Activated CD4-positive, alpha-beta T cell treated with anti-CD3 and anti-CD28 coated beads for 36 hours (primary cell): ENCODE measurements at regions not wholly inside any gene's neighbourhood (a gene's known extent, or its start where the extent isn't known, plus 50 kb on each side); places are given as distances from the start of the nearest gene placed in this dataset.

Source experiments
- ATAC-seq: fragments of 200-7000 bp; cut with Tn5 transposase; one replicate; pipeline ENCODE4 v1.10.0; 2021; ENCODE audit warnings: mild to moderate bottlenecking, moderate library complexity
- CTCF ChIA-PET: fragments of 350-600 bp; sonication (Branson Sonifier 250); formaldehyde crosslinking; loops from one replicate; lab custom pipeline; 2021; ENCODE audit warnings: antibody characterized with exemption; lab: Charles Lee
- POLR2A ChIA-PET: fragments of 350-600 bp; sonication (Branson Sonifier 250); formaldehyde crosslinking; loops from one replicate; lab custom pipeline; 2021; ENCODE audit warnings: antibody characterized with exemption, inconsistent platforms; lab: Charles Lee
- DNase-seq: peaks from one replicate; pipeline ENCODE4 v3.0.0-alpha.2; 2020
- H3K27ac Mint-ChIP-seq: one replicate; pipeline ENCODE4 v1.8.0; 2021; ENCODE audit warnings: mixed read lengths
- H3K27me3 Mint-ChIP-seq: one replicate; pipeline ENCODE4 v1.8.0; 2021; ENCODE audit warnings: mixed read lengths
- H3K36me3 Mint-ChIP-seq: one replicate; pipeline ENCODE4 v1.8.0; 2021; ENCODE audit warnings: low read depth, mixed read lengths
- H3K4me1 Mint-ChIP-seq: one replicate; pipeline ENCODE4 v1.8.0; 2021; ENCODE audit warnings: mixed read lengths
- H3K4me3 Mint-ChIP-seq: one replicate; pipeline ENCODE4 v1.8.0; 2021; ENCODE audit warnings: mild to moderate bottlenecking, moderate library complexity, mixed read lengths
- H3K9me3 Mint-ChIP-seq: one replicate; pipeline ENCODE4 v1.8.0; 2021; ENCODE audit warnings: low read depth, mixed read lengths
- intact Hi-C, 2 experiments: fragments of 100-400 bp; cut with DNase I in 1 of 2; cut with micrococcal nuclease in 1 of 2; formaldehyde crosslinking; loops; one replicate each; pipeline versions ENCODE4 v1.14.2 to v1.15.1; 2022 to 2024; cut with DNase I, micrococcal nuclease

DNA sequence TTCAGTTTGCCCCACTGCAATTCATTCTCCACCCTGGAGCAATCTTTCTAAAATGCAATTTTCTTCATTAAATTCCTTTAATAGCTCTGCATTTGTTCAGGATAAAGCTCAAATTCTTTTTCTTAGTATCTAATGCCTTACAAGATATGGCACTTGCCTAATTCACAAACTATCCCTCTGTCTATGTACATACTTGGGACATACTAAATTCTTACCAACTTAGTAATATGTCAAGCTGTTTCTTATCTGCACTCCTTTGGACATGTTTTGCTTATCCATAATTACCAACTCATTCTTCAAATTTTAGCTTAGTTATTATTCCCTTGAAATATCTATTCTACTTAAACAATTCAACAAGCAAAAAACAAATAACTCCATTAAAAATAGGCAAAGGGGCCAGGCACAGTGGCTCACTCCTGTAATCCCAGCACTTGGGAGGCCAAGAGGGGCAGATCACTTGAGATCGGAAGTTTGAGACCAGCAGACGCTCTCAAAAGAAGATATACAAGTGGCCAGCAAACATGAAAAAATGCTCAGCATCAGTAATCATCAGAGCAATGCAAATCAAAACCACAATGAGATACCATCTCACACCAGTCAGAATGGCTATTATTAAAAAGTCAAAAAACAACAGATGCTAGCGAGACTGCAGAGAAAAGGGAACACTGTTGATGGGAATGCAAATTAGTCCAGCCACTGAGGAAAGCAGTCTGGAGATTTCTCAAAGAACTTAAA is 96.9 kb downstream of the FAM76B start:
- Mint-ChIP-seq H3K27me3 (no peaks in the 10 kb centered on the region), H3K36me3 (peaks cover 22% of the 10 kb centered on the region), H3K4me3 (no peak overlapping the region), H3K27ac (no peak overlapping the region), H3K9me3 (peaks cover 9% of the 10 kb centered on the region), H3K4me1 (peaks cover 21% of the 10 kb centered on the region)
- POLR2A ChIA-PET = no interaction called here
- ATAC-seq (no peak), DNase-seq (no peak)
- CTCF ChIA-PET = interaction anchor here (0.8 to 5.2 kb wide), 3 partner anchors 12 to 531 kb away, joined by 3 to 41 read pairs (median 3); no protein-coding TSS in a partner anchor
- intact Hi-C loops = no loop called here

DNA sequence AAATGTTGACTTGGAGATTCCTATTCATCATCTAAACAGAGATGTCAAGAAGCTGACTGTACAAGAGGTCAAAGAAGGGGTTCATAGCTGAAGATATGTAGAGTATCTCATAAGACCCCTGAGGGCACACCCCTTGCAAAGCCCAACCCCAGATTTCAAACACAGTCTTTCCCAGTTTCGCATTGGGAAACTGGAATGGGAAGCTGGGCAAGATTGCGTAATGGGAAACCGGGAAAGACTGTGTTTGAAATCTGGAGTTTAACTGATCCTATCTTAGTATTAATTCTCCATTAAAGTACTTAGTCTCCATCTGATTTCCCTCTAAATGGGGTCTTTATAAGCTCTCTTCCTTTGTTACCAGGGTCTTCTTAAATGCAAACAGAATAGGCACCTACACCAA is 99.5 kb downstream of the FAM76B start:
- no peaks in the 10 kb centered on the region for H3K27me3 Mint-ChIP-seq
- H3K36me3 Mint-ChIP-seq = peaks cover 9% of the 10 kb centered on the region
- peaks cover 9% of the 10 kb centered on the region for H3K9me3 Mint-ChIP-seq
- CTCF ChIA-PET = interaction anchor here (0.8 to 1.1 kb wide), 3 partner anchors 10 to 25 kb away, joined by 3 to 7 read pairs (median 4); no protein-coding TSS in a partner anchor
- peaks cover 14% of the 10 kb centered on the region for H3K4me1 Mint-ChIP-seq
- H3K4me3 Mint-ChIP-seq = no peak overlapping the region
- DNase-seq (no peak), ATAC-seq (no peak)
- intact Hi-C loops = no loop called here
- POLR2A ChIA-PET = interaction anchor here (0.6 kb wide), 1 partner anchor 765 kb away, joined by 3 read pairs; no protein-coding TSS in a partner anchor
- no peak overlapping the region for H3K27ac Mint-ChIP-seq

DNA sequence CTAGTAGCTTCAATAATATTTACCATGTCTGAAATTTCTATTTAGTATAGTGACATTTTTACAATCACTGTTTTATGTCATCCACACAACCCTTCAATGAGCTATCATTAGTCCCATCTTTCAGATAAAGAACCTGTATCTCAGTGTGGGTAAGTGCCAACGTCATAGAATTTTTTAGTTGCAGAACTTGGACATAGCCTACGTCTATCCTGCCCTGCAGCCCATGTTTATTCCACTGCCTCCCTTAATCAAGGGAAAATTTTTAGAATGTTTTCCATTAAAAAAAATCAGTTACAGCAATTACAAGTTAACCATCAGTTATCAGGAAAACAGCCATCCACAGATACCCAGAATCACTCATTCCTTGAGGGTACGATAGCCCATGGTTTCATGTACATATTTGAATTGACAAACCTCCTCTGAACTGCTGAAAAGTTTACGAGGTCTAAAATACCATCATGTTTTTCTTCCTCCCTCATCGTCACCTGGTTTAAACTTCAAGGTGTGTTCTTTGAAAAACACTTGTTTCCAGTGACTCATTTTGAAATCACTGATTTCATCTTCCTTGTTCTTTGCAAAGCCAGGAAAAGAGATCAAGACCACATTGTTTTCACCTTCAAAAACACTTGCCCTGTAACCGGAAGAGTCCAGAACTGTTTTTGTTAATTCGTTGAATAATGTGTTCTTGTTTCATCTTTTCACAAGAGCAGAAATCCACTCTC is 100.9 kb downstream of the FAM76B start:
- ChIA-PET CTCF (interaction anchor here (0.7 to 1.2 kb wide), 4 partner anchors 9 to 156 kb away, joined by 3 to 7 read pairs (median 4); no protein-coding TSS in a partner anchor), POLR2A (no interaction called here)
- intact Hi-C loops = loop anchor here (1.0 to 10.0 kb wide), 5 partner anchors 11 to 506 kb away; no protein-coding TSS in a partner anchor
- Mint-ChIP-seq H3K9me3 (no peaks in the 10 kb centered on the region), H3K27ac (no peak overlapping the region), H3K4me1 (peaks cover 25% of the 10 kb centered on the region), H3K27me3 (no peaks in the 10 kb centered on the region), H3K4me3 (peak overlapping the region; percentile 9), H3K36me3 (peaks cover 4% of the 10 kb centered on the region)
- ATAC-seq (peak; percentile 77), DNase-seq (no peak)

DNA sequence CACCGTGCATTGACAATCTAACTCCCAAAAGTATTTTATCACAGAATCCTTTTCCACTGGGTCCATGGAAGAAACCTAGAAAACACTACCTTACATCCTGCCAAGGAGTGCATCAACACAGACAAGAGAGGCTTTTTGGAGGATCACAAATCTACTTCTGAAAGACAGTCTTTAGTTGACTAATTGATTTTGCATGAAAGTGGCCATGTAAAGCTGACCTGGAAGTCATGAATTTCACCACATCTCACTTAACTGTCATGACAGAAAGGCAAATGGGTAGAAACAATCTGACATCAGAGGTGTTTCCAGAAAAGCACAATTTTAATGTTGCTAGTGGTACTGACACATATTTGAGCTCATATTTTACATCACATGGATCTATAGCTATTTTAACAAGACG is 101.6 kb downstream of the FAM76B start:
- DNase-seq (no peak), ATAC-seq (no peak)
- Mint-ChIP-seq H3K4me1 (peaks cover 31% of the 10 kb centered on the region), H3K9me3 (no peaks in the 10 kb centered on the region), H3K36me3 (peaks cover 4% of the 10 kb centered on the region), H3K4me3 (no peak overlapping the region), H3K27me3 (no peaks in the 10 kb centered on the region), H3K27ac (no peak overlapping the region)
- POLR2A ChIA-PET = no interaction called here
- CTCF ChIA-PET = interaction anchor here (0.7 to 1.2 kb wide), 4 partner anchors 8 to 155 kb away, joined by 3 to 7 read pairs (median 4); no protein-coding TSS in a partner anchor
- intact Hi-C loops = loop anchor here (1.0 to 10.0 kb wide), 5 partner anchors 11 to 507 kb away; no protein-coding TSS in a partner anchor

DNA sequence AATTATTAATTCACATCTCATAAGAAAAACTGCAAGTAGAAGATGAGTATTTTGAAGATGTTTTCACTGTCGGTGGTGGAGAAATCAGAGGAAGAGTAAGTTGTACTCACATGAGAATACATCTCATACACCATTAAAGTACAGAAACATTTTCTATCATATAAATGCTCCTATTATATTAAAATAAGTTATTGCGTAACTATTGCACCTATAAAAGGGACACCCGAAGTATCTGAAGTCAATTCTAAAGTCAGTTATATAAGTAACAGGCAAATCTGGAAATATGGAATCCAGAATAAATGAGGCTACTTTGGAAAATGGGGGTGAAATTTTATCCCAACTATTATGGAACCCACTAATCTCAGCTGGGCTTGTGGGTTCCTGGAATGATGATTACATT is 103.3 kb downstream of the FAM76B start:
- POLR2A ChIA-PET = no interaction called here
- CTCF ChIA-PET = interaction anchor here (0.6 to 1.3 kb wide), 2 partner anchors 15 to 19 kb away, joined by 3 to 5 read pairs; no protein-coding TSS in a partner anchor
- Mint-ChIP-seq H3K4me1 (peaks cover 49% of the 10 kb centered on the region), H3K27me3 (no peaks in the 10 kb centered on the region), H3K27ac (no peak overlapping the region), H3K36me3 (no peaks in the 10 kb centered on the region), H3K4me3 (no peak overlapping the region), H3K9me3 (no peaks in the 10 kb centered on the region)
- intact Hi-C loops = loop anchor here in 1 of 2 experiments (10.0 kb wide), 2 partner anchors 389 to 509 kb away; no protein-coding TSS in a partner anchor
- ATAC-seq = no peak
- no peak for DNase-seq

DNA sequence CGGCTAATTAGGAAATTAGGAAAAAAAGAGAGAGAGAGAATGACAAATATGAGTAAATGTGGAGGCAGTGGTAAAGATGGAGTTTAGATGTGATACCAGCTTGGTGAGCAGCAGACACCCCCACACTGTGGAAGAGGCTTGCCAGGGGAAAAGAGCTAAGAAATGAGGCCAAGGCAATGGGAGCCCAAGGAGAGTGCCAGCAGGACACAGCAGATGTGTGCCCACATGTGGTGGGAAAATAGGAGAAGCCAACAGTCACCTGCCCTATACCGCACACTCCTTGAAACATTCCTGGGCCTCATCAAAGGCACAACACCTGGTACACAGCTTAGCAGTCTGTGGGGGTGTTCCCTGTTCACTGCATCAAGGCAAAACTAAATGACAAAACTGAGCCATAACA is 104.9 kb downstream of the FAM76B start:
- H3K36me3 Mint-ChIP-seq = no peaks in the 10 kb centered on the region
- DNase-seq (peak; percentile 32), ATAC-seq (peak; percentile 24)
- intact Hi-C loops = loop anchor here (5.0 to 10.0 kb wide), 3 partner anchors 33 to 510 kb away; no protein-coding TSS in a partner anchor
- ChIA-PET CTCF (interaction anchor here (1.8 kb wide), 1 partner anchor 21 kb away, joined by 10 read pairs; no protein-coding TSS in a partner anchor), POLR2A (interaction anchor here (0.8 kb wide), 1 partner anchor 128 kb away, joined by 3 read pairs; no protein-coding TSS in a partner anchor)
- H3K9me3 Mint-ChIP-seq = no peaks in the 10 kb centered on the region
- H3K4me3 Mint-ChIP-seq = no peak overlapping the region
- no peaks in the 10 kb centered on the region for H3K27me3 Mint-ChIP-seq
- peak overlapping the region; percentile 45 for H3K27ac Mint-ChIP-seq
- peaks cover 64% of the 10 kb centered on the region for H3K4me1 Mint-ChIP-seq

DNA sequence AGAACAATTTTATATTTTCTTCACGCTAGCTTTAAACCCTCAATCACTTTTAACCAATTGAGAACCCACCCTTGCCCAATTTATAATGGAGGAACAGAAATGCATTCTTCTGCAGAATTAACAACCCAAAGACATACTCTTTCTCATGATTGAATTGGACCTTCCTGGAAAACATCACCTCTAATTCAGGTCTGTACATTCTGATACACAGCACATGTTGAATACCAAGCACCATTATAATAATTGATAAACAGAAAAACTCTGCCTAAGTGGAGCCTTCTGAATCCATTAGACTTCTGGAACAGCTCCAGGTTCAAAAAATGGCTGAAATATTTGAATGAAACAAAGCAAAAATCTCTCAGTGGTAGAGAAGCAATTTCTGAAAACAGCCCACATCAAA is 105.4 kb downstream of the FAM76B start:
- H3K27ac Mint-ChIP-seq = peak overlapping the region; percentile 45
- no peak overlapping the region for H3K4me3 Mint-ChIP-seq
- DNase-seq = no peak
- peaks cover 68% of the 10 kb centered on the region for H3K4me1 Mint-ChIP-seq
- ATAC-seq = no peak
- intact Hi-C loops = loop anchor here (5.0 to 10.0 kb wide), 3 partner anchors 33 to 511 kb away; no protein-coding TSS in a partner anchor
- CTCF ChIA-PET = interaction anchor here (1.8 kb wide), 1 partner anchor 22 kb away, joined by 10 read pairs; no protein-coding TSS in a partner anchor
- no peaks in the 10 kb centered on the region for H3K9me3 Mint-ChIP-seq
- no peaks in the 10 kb centered on the region for H3K36me3 Mint-ChIP-seq
- no peaks in the 10 kb centered on the region for H3K27me3 Mint-ChIP-seq
- POLR2A ChIA-PET = interaction anchor here (0.6 kb wide), 1 partner anchor 77 kb away, joined by 3 read pairs; no protein-coding TSS in a partner anchor

DNA sequence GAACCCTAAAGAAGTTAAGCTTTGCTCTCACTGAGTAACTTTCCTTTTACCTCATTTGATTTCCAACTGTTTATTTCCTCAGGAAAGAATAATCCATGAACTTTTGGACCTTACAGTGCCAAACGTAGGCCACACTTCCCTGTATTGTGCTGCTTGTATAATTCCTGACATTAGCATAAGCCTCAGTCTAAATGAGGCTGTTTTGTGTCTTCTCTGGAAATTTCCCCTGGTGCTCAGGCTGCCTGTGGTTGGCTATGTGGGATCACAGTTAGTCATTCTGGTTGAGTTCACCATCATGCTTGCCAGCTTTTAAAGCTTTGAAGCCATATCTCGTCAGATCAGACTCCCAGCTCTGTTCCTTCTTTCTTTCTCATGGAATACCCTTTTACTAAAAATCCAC is 107.0 kb downstream of the FAM76B start:
- H3K27ac Mint-ChIP-seq = peak overlapping the region; percentile 52
- ChIA-PET POLR2A (no interaction called here), CTCF (interaction anchor here (0.8 to 1.3 kb wide), 3 partner anchors 12 to 17 kb away, joined by 3 to 4 read pairs (median 3); no protein-coding TSS in a partner anchor)
- no peaks in the 10 kb centered on the region for H3K36me3 Mint-ChIP-seq
- H3K4me1 Mint-ChIP-seq = peaks cover 73% of the 10 kb centered on the region
- ATAC-seq (peak; percentile 73), DNase-seq (peak; percentile 68)
- H3K9me3 Mint-ChIP-seq = no peaks in the 10 kb centered on the region
- intact Hi-C loops = loop anchor here (1.0 to 10.0 kb wide), 6 partner anchors 16 to 512 kb away; no protein-coding TSS in a partner anchor
- H3K27me3 Mint-ChIP-seq = no peaks in the 10 kb centered on the region
- H3K4me3 Mint-ChIP-seq = peak overlapping the region; percentile 19

DNA sequence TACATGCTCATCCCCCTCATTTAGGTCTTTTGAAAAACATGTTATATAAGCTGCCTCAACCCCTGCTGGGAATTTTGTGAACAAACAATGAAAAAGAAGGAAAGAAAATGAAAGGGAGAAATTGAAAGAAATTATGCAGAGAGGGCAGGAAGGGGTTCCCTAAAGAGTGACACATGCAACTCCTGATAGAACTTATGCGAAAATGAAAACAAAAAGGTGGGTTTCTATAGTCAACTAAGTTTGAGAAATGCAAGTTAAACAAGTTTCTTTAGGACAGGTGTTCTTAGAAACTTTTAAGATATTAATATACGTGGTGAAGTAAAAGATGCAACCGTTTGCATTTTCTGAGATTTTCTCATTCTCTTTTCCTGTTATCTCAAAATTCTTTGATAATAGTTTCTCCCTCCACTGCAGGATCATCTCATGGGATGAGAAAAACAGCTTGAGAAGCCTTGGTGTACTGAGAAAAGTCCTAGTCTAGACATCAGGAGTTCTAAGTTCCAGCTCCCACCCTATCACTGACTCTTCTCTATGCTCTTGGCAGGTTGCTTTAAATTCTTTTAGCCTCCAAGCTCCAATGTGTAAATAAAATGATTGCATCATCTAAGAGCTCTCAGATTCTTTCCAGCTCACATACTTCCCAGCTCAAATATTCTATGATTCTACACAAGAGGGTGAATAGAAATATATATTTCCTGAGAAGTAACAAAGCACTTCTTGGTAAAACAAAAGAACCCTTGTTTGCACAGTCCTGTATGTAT is 109.2 kb downstream of the FAM76B start:
- Mint-ChIP-seq H3K27me3 (no peaks in the 10 kb centered on the region), H3K36me3 (no peaks in the 10 kb centered on the region), H3K27ac (peak overlapping the region; percentile 35), H3K9me3 (peaks cover 1% of the 10 kb centered on the region), H3K4me1 (peaks cover 81% of the 10 kb centered on the region), H3K4me3 (no peak overlapping the region)
- DNase-seq (no peak), ATAC-seq (peak; percentile 28)
- CTCF ChIA-PET = interaction anchor here (0.6 to 1.7 kb wide), 10 partner anchors 8 to 479 kb away, joined by 3 to 4 read pairs (median 3); no protein-coding TSS in a partner anchor
- POLR2A ChIA-PET = no interaction called here
- intact Hi-C loops = loop anchor here (5.0 to 10.0 kb wide), 3 partner anchors 37 to 514 kb away; no protein-coding TSS in a partner anchor

DNA sequence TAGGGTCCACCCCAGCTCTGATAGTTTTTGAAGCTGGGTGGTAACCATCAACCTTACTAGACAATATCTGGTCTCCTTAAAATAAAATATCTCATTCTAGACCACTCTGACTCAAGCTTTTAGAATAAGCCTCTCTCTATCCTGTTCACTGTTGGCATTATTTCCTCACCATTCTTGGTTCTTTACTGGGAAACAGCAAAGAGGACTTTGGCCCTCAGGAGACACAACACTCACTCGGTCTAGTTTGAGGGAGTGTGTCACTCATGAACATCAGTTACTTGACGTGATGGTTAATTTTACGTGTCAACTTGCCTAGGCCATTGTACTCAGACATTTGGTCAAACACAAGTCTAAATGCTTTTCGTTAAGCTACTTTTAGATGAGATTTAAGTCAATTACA is 110.6 kb downstream of the FAM76B start:
- no peak for ATAC-seq
- H3K27me3 Mint-ChIP-seq = no peaks in the 10 kb centered on the region

More for the DNA sequence above, 110.6 kb downstream of the FAM76B start:
- intact Hi-C loops = no loop called here
- no peaks in the 10 kb centered on the region for H3K36me3 Mint-ChIP-seq
- peaks cover 1% of the 10 kb centered on the region for H3K9me3 Mint-ChIP-seq
- no peak for DNase-seq
- H3K27ac Mint-ChIP-seq = no peak overlapping the region
- ChIA-PET POLR2A (no interaction called here), CTCF (interaction anchor here (1.2 to 1.7 kb wide), 2 partner anchors 9 to 12 kb away, joined by 3 to 4 read pairs; no protein-coding TSS in a partner anchor)
- no peak overlapping the region for H3K4me3 Mint-ChIP-seq
- H3K4me1 Mint-ChIP-seq = peaks cover 81% of the 10 kb centered on the region
